ENCODE measurements at regions not wholly inside any gene's neighbourhood (a gene's known extent, or its start where the extent isn't known, plus 50 kb on each side); places are given as distances from the start of the nearest gene placed in this dataset.
"Not testable (repeated sequence)": the region's sequence is repeated elsewhere in the genome, so short reads cannot be mapped to it uniquely, and the experiment has no call there.

DNA sequence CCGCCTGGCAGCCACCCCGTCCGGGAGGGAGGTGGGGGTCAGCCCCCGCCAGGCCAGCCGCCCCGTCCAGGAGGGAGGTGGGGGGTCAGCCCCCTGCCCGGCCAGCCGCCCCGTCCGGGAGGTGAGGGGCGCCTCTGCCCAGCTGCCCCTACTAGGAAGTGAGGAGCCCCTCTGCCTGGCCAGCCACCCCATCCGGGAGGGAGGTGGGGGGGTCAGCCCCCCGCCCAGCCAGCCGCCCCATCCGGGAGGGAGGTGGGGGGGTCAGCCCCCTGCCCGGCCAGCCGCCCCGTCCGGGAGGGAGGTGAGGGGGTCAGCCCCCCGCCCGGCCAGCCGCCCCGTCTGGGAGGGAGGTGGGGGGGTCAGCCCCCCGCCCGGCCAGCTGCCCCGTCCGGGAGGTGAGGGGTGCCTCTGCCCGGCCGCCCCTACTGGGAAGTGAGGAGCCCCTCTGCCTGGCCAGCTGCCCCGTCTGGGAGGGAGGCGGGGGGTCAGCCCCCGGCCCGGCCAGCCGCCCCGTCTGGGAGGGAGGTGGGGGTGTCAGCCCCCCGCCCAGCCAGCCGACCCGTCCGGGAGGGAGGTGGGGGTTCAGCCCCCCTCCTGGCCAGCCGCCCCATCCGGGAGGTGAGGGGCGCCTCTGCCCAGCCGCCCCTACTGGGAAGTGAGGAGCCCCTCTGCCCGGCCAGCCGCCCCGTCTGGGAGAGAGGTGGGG is 476.6 kb downstream of the MID1IP1 start:
- TF ChIP-seq, protein P1, sequence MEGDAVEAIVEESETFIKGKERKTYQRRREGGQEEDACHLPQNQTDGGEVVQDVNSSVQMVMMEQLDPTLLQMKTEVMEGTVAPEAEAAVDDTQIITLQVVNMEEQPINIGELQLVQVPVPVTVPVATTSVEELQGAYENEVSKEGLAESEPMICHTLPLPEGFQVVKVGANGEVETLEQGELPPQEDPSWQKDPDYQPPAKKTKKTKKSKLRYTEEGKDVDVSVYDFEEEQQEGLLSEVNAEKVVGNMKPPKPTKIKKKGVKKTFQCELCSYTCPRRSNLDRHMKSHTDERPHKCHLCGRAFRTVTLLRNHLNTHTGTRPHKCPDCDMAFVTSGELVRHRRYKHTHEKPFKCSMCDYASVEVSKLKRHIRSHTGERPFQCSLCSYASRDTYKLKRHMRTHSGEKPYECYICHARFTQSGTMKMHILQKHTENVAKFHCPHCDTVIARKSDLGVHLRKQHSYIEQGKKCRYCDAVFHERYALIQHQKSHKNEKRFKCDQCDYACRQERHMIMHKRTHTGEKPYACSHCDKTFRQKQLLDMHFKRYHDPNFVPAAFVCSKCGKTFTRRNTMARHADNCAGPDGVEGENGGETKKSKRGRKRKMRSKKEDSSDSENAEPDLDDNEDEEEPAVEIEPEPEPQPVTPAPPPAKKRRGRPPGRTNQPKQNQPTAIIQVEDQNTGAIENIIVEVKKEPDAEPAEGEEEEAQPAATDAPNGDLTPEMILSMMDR (IDR thresholded peaks at IDR 0.05; ENCODE audit: low read length) = not testable (repeated sequence)
- TF ChIP-seq EZH2 (IDR thresholded peaks at IDR 0.05; ENCODE audit: borderline replicate concordance, low read length) = not testable (repeated sequence)
